Vagina (tissue), 2 donors: ENCODE measurements at regions not wholly inside any gene's neighbourhood (a gene's known extent, or its start where the extent isn't known, plus 50 kb on each side); places are given as distances from the start of the nearest gene placed in this dataset.

Experiments
- CTCF ChIP-seq, 3 experiments: fragments of 450-650 bp in 2 of 3; fragments of 200-600 bp in 1 of 3; sonication (generic) in 1 of 3; IDR thresholded peaks; one replicate each; pipeline ENCODE4 v1.5.1; 2017 to 2019; ENCODE audit warnings: antibody characterized with exemption in 3 of 3, mild to moderate bottlenecking in 2 of 3, moderate library complexity in 2 of 3
- POLR2AphosphoS5 ChIP-seq, 2 donors: sonication (generic); formaldehyde crosslinking; IDR thresholded peaks; one replicate each; pipeline ENCODE4 v1.9.0; 2017; ENCODE audit warnings: antibody characterized with exemption in 2 of 2, mild to moderate bottlenecking in 2 of 2, low read depth in 1 of 2; ENCODE audit not compliant: insufficient read depth in 1 of 2

- TF ChIP-seq CTCF (IDR thresholded peaks at IDR 0.05) = no peak
- TF ChIP-seq POLR2AphosphoS5 (IDR thresholded peaks at IDR 0.05; ENCODE audit: insufficient read depth in 1 of 2, low read depth in 1 of 2) = no peak
Measured at GRCh38 chr3:55294557-55294956, 192.5 kb downstream of the WNT5A start.
